Right lobe of liver (tissue), 6 donors: ENCODE measurements at regions not wholly inside any gene's neighbourhood (a gene's known extent, or its start where the extent isn't known, plus 50 kb on each side); places are given as distances from the start of the nearest gene placed in this dataset.

ENCODE experiments used
- ATAC-seq, 4 donors: fragments of 200-7000 bp; cut with Tn5 transposase; one replicate each; pipeline ENCODE4 v1.9.1; 2020; ENCODE audit warnings: mild to moderate bottlenecking in 4 of 4, moderate library complexity in 4 of 4
- DNase-seq, 3 donors: peaks; one replicate each; pipeline ENCODE4 v3.0.0-alpha.2; 2020
- H3K27ac ChIP-seq, 3 donors: fragments of 200-600 bp; one replicate each; pipeline ENCODE4 v1.8.0; 2022
- H3K27me3 ChIP-seq, 2 donors: fragments of 200-600 bp; one replicate each; pipeline ENCODE4 v1.8.0; 2022
- H3K36me3 ChIP-seq, 4 donors: fragments of 200-600 bp; sonication (generic) in 1 of 4; one replicate each; pipeline versions ENCODE4 v1.5.1 to v1.8.0; 2017 to 2022; ENCODE audit warnings: control low read depth in 1 of 4
- H3K4me1 ChIP-seq, 4 donors: fragments of 200-600 bp; sonication (generic) in 1 of 4; one replicate each; pipeline versions ENCODE4 v1.5.1 to v1.8.0; 2017 to 2022; ENCODE audit warnings: control low read depth in 1 of 4
- H3K4me3 ChIP-seq, 3 donors: fragments of 200-600 bp; one replicate each; pipeline ENCODE4 v1.8.0; 2022
- H3K9me3 ChIP-seq, 4 donors: fragments of 200-600 bp; sonication (generic) in 1 of 4; one replicate each; pipeline versions ENCODE4 v1.5.1 to v1.8.0; 2017 to 2022; ENCODE audit warnings: control low read depth in 1 of 4
- CTCF ChIP-seq, 4 donors: fragments of 200-600 bp in 3 of 4; fragments of 450-650 bp in 1 of 4; IDR thresholded peaks; one replicate each; pipeline versions ENCODE4 v1.5.1 to v1.8.0; 2016 to 2022; ENCODE audit warnings: antibody characterized with exemption in 4 of 4, mild to moderate bottlenecking in 2 of 4
- POLR2A ChIP-seq: fragments of 450-650 bp; IDR thresholded peaks from one replicate; pipeline ENCODE4 v1.6.1; 2017; ENCODE audit warnings: antibody characterized with exemption, mild to moderate bottlenecking
- WGBS: methylation state at CpG from one replicate; pipeline ENCODE4 v1.1.6; 2018; ENCODE audit warnings: low coverage, low lambda C conversion rate; ENCODE audit not compliant: insufficient coverage; ENCODE audit errors: missing lambda C conversion rate; 5-methylcytosine and 5-hydroxymethylcytosine counted together
- intact Hi-C, 2 donors: fragments of 100-400 bp; cut with DNase I; formaldehyde crosslinking; loops; one replicate each; pipeline versions ENCODE4 v1.11.2 to v1.14.1; 2022
- donor health status: DM: no; HTN: yes; CAD: no.
- donor health status: DM: no; HTN: no; CAD: no.
- donor health status: DM: no; HTN: no; CAD: no.
- donor health status: DM: no; HTN: yes; CAD: no.
- donor health status: DM: no; HTN: yes; CAD: no.

- ATAC-seq (no peak), DNase-seq (no peak)
- Histone ChIP-seq H3K27ac (peak overlapping the region; percentile 99 to 100 (median 100)), H3K36me3 (no peaks in the 10 kb centered on the region), H3K4me3 (peak overlapping the region in 2 of 3 donors; percentile 17 to 20), H3K4me1 (peaks cover 0 to 22% (median 6%) of the 10 kb centered on the region in 4 donors), H3K9me3 (no peaks in the 10 kb centered on the region), H3K27me3 (no peaks in the 10 kb centered on the region)
- TF ChIP-seq POLR2A (no peak), CTCF (IDR thresholded peaks at IDR 0.05) (no peak)
- intact Hi-C loops, result no loop called here
- 29% methylated on average over 12 of the region's 12 CpGs for WGBS
Observed at GRCh38 chr15:92812271-92812670, 87.9 kb upstream of the CHD2 start.

- no peak overlapping the region for H3K27ac ChIP-seq
- WGBS, result 60% methylated on average over 4 of the region's 4 CpGs
- TF ChIP-seq CTCF (IDR thresholded peaks at IDR 0.05) (no peak), POLR2A (no peak)
Observed at GRCh38 chr15:92813485-92813884, 86.6 kb upstream of the CHD2 start.

GRCh38 chr15:92817339-92817886 is 82.7 kb upstream of the CHD2 start:
- Histone ChIP-seq H3K4me3 (no peak overlapping the region), H3K27me3 (no peaks in the 10 kb centered on the region), H3K4me1 (peaks cover 0 to 6% (median 0%) of the 10 kb centered on the region in 4 donors), H3K36me3 (no peaks in the 10 kb centered on the region), H3K27ac (no peak overlapping the region), H3K9me3 (no peaks in the 10 kb centered on the region)
- 68% methylated on average over 7 of the region's 7 CpGs for WGBS
- ATAC-seq (no peak), DNase-seq (no peak)
- no peak for TF ChIP-seq POLR2A
- TF ChIP-seq CTCF (IDR thresholded peaks at IDR 0.05), result no peak
- intact Hi-C loops, result no loop called here

More at GRCh38 chr15:92813485-92813884, 86.6 kb upstream of the CHD2 start:
- Histone ChIP-seq H3K4me3 (no peak overlapping the region), H3K4me1 (peaks cover 0 to 15% (median 3%) of the 10 kb centered on the region in 4 donors), H3K36me3 (no peaks in the 10 kb centered on the region), H3K9me3 (no peaks in the 10 kb centered on the region), H3K27me3 (no peaks in the 10 kb centered on the region)
- ATAC-seq, result no peak
- intact Hi-C loops, result no loop called here
- no peak for DNase-seq

GRCh38 chr15:92818651-92819277 is 81.4 kb upstream of the CHD2 start:
- ATAC-seq (no peak), DNase-seq (no peak)
- no peaks in the 10 kb centered on the region for H3K9me3 ChIP-seq
- no peak overlapping the region for H3K27ac ChIP-seq
- no peaks in the 10 kb centered on the region for H3K36me3 ChIP-seq
- no peaks in the 10 kb centered on the region for H3K27me3 ChIP-seq
- intact Hi-C loops, result no loop called here
- TF ChIP-seq POLR2A (no peak), CTCF (IDR thresholded peaks at IDR 0.05) (no peak)
- peaks cover 0 to 6% (median 0%) of the 10 kb centered on the region in 4 donors for H3K4me1 ChIP-seq
- WGBS, result 82% methylated on average over 16 of the region's 16 CpGs
- no peak overlapping the region for H3K4me3 ChIP-seq
